ENCODE measurements at regions not wholly inside any gene's neighbourhood (a gene's known extent, or its start where the extent isn't known, plus 50 kb on each side); places are given as distances from the start of the nearest gene placed in this dataset.

GRCh38 chr5:103424026-103424425 is 138.6 kb downstream of the NUDT12 start:
- no peak for TF ChIP-seq CTCF (conservative IDR thresholded peaks at IDR 0.05; ENCODE audit: low read depth)
- CTCF ChIA-PET = interaction anchor here (0.6 to 0.7 kb wide), 3 partner anchors 12 to 1422 kb away, joined by 3 to 5 read pairs (median 4); no protein-coding TSS in a partner anchor
- no peak overlapping the region for H3K27ac ChIP-seq
- POLR2A ChIA-PET (ENCODE audit: low non-redundant PET) = no interaction called here
- DNase-seq (ENCODE audit: low spot score) = no peak

GRCh38 chr5:103422756-103423155 is 139.8 kb downstream of the NUDT12 start:
- POLR2A ChIA-PET (ENCODE audit: low non-redundant PET) = no interaction called here
- no peak for TF ChIP-seq CTCF (conservative IDR thresholded peaks at IDR 0.05; ENCODE audit: low read depth)
- no peak overlapping the region for H3K27ac ChIP-seq
- CTCF ChIA-PET = no interaction called here
- no peak for DNase-seq (ENCODE audit: low spot score)

- POLR2A ChIA-PET (ENCODE audit: low non-redundant PET) = no interaction called here
- TF ChIP-seq CTCF (conservative IDR thresholded peaks at IDR 0.05; ENCODE audit: low read depth) = no peak
- DNase-seq (ENCODE audit: low spot score) = no peak
- no peak overlapping the region for H3K27ac ChIP-seq
- CTCF ChIA-PET = no interaction called here
These were observed 148.0 kb downstream of the NUDT12 start for GRCh38 chr5:103414604-103415003.

GRCh38 chr5:103411711-103412110 is 150.9 kb downstream of the NUDT12 start:
- ChIA-PET CTCF (interaction anchor here (0.6 to 0.7 kb wide), 2 partner anchors 13 to 19 kb away, joined by 3 to 4 read pairs; no protein-coding TSS in a partner anchor), POLR2A (ENCODE audit: low non-redundant PET) (no interaction called here)
- H3K27ac ChIP-seq = no peak overlapping the region
- no peak for DNase-seq (ENCODE audit: low spot score)
- TF ChIP-seq CTCF (conservative IDR thresholded peaks at IDR 0.05; ENCODE audit: low read depth) = no peak

GRCh38 chr5:103410172-103410571 is 151.6 kb downstream of the MACIR start:
- CTCF ChIA-PET = interaction anchor here (0.6 kb wide), 1 partner anchor 1187 kb away, joined by 3 read pairs; no protein-coding TSS in a partner anchor
- no peak for DNase-seq (ENCODE audit: low spot score)
- POLR2A ChIA-PET (ENCODE audit: low non-redundant PET) = no interaction called here
- no peak for TF ChIP-seq CTCF (conservative IDR thresholded peaks at IDR 0.05; ENCODE audit: low read depth)
- H3K27ac ChIP-seq = no peak overlapping the region

- ChIA-PET CTCF (no interaction called here), POLR2A (ENCODE audit: low non-redundant PET) (no interaction called here)
- DNase-seq (ENCODE audit: low spot score) = no peak
- no peak overlapping the region for H3K27ac ChIP-seq
- no peak for TF ChIP-seq CTCF (conservative IDR thresholded peaks at IDR 0.05; ENCODE audit: low read depth)
These were observed 150.6 kb downstream of the MACIR start for GRCh38 chr5:103409013-103409670.

Measured in RWPE1 (cell line).